HG03558 (cell line): ENCODE measurements at regions not wholly inside any gene's neighbourhood (a gene's known extent, or its start where the extent isn't known, plus 50 kb on each side); places are given as distances from the start of the nearest gene placed in this dataset.

Experiments
- ATAC-seq: cut with Tn5 transposase; IDR thresholded peaks from one replicate; pipeline ENCODE4 v1.9.1; 2021; ENCODE audit warnings: moderate number of reproducible peaks; ENCODE audit not compliant: unreplicated experiment; ENCODE audit errors: extremely low read depth

GRCh38 chr18:39667905-39668304 lies 2102.3 kb upstream of the CELF4 start:
- no peak for ATAC-seq

- no peak for ATAC-seq
These were observed 2100.9 kb upstream of the CELF4 start for GRCh38 chr18:39666541-39666940.

GRCh38 chr18:39661856-39662366 lies 2096.3 kb upstream of the CELF4 start:
- ATAC-seq = no peak

- ATAC-seq = no peak
These were observed 2094.5 kb upstream of the CELF4 start for GRCh38 chr18:39660141-39660540.

- no peak for ATAC-seq
These were observed 2089.7 kb upstream of the CELF4 start for GRCh38 chr18:39655341-39655740.

GRCh38 chr18:39653221-39653620 lies 2087.6 kb upstream of the CELF4 start:
- ATAC-seq = no peak

GRCh38 chr18:39648616-39649015 lies 2083.0 kb upstream of the CELF4 start:
- no peak for ATAC-seq

- ATAC-seq = no peak
These were observed 2082.3 kb upstream of the CELF4 start for GRCh38 chr18:39647627-39648534.

- no peak for ATAC-seq
These were observed 2072.6 kb upstream of the CELF4 start for GRCh38 chr18:39638224-39638623.

- no peak for ATAC-seq
These were observed 2071.3 kb upstream of the CELF4 start for GRCh38 chr18:39636931-39637330.

- ATAC-seq = no peak
These were observed 2070.4 kb upstream of the CELF4 start for GRCh38 chr18:39635966-39636365.

- ATAC-seq = no peak
These were observed 2069.6 kb upstream of the CELF4 start for GRCh38 chr18:39635192-39635591.

- no peak for ATAC-seq
These were observed 2062.3 kb upstream of the CELF4 start for GRCh38 chr18:39627936-39628335.

- ATAC-seq = no peak
These were observed 2059.4 kb upstream of the CELF4 start for GRCh38 chr18:39624961-39625360.

GRCh38 chr18:39622431-39622830 lies 2056.8 kb upstream of the CELF4 start:
- ATAC-seq = no peak

GRCh38 chr18:39620551-39621168 lies 2055.1 kb upstream of the CELF4 start:
- no peak for ATAC-seq

- ATAC-seq = no peak
These were observed 2052.8 kb upstream of the CELF4 start for GRCh38 chr18:39618265-39619003.

- ATAC-seq = no peak
These were observed 2045.9 kb upstream of the CELF4 start for GRCh38 chr18:39611381-39612100.

- no peak for ATAC-seq
These were observed 2041.4 kb upstream of the CELF4 start for GRCh38 chr18:39607034-39607433.

GRCh38 chr18:39604836-39605235 lies 2039.2 kb upstream of the CELF4 start:
- no peak for ATAC-seq
